A172 (cell line): ENCODE measurements at regions not wholly inside any gene's neighbourhood (a gene's known extent, or its start where the extent isn't known, plus 50 kb on each side); places are given as distances from the start of the nearest gene placed in this dataset.
A peak's percentile ranks its signal among the peaks of the same experiment; 100 is the strongest.
"Not testable (repeated sequence)": the region's sequence is repeated elsewhere in the genome, so short reads cannot be mapped to it uniquely, and the experiment has no call there.

Source experiments
- DNase-seq: peaks from one replicate; pipeline ENCODE4 v3.0.0-alpha.2; 2015; ENCODE audit warnings: low spot score

DNA sequence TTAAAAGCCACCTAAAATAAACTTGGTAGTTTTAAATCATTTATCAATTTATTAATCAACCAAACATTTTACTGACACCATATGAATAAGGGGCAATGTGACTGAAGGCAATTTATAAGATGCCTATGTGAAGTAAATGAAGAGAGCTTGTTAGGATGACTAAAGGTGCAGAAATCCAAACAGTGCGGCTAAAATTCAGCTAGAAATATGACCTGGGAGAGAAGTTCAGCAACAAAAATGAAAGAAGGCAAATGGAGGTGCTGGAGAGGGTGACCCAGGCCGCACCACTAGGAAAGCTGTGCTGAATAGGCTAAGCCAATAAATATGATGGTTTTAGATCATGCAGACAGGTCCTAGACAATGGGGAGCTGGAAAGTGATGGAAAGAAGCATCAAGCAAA lies 403.7 kb downstream of the BTG1 start:
- no peak for DNase-seq

DNA sequence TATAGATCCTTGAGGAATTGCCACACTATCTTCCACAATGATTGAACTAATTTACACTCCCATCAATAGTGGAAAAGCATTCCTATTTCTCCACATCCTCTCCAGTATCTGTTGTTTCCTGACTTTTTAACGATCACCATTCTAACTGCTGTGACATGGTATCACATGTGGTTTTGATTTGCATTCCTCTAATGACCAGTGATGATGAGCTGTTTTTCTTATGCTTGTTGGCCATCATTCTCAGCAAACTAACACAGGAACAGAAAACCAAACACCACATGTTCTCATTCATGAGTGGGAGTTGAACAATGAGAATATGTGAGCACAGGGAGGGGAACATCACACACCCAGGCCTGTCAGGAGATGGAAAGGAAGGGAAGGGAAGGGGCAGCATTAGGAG lies 411.8 kb downstream of the BTG1 start:
- not testable (repeated sequence) for DNase-seq

DNA sequence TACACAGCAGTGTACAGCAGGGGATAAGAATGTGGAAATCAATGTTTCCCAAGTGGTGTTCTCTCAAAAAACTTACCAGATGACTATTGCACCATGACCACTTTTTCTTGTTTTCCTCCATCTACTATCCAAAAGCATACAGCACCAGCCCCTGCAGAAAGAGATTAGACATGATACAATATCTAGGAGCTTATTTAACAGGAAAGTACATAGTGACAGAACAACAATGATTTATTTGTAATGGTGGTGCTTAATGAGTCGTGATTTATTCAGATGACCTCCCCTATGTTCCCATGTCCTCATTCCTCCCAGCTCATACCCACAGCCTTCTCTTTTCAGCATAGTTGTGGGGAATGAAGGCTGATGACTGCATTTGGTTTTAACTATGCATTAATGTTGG lies 413.6 kb downstream of the BTG1 start:
- no peak for DNase-seq

DNA sequence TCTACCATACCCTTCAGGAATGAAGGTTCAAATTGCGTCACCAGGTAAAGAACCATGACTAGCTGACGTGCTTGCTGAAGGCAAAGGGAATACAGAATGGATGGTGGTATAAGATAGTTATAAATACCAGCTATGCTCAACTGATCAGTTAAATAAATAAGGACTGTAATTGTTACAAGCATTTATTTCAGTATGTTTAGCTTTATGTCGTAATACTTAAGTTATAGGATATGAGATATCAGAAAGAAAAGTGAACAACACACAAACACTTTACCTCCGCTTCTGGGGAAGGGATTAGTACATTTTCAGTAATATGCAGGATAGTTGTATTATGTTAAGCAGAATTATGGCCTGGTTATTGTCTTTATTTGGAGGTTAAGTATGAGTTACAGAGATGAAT lies 416.1 kb downstream of the BTG1 start:
- DNase-seq, result no peak

DNA sequence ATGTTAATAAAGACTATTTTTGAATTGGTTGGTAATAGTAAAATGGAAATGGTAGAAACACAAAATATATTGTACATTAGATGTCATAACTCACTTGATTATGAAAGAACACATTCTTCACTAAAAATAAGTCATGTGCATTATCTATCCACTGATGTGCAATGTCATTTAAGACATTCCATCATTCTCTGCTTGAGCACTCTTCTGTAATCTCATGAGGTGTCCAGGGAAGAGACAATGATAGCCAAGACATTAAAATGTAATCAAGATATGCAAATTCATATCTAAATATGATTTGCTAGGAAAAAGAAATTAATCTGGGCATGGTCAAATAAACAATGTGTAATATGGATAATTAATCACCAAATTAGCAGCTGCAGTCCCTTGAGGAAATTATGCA lies 422.5 kb downstream of the BTG1 start:
- DNase-seq, result no peak

DNA sequence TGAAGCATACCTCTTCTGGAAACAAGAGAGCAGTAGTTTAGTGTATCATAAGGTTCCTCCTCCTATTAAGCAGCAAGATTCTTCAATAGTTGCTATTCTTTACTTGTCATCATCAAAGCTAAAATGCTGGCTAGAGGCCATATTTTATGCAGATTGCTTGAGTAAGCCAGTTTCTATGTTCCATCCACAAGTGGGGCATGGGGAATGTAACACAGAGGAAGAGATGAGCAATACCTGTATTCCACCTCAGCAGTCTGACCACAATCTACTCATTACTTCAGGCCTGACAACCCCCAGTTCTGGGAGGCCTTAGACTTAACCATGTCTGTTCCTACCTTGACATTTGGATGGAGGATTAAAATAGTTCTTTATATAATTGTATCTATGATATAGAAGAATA lies 423.6 kb downstream of the BTG1 start:
- no peak for DNase-seq

DNA sequence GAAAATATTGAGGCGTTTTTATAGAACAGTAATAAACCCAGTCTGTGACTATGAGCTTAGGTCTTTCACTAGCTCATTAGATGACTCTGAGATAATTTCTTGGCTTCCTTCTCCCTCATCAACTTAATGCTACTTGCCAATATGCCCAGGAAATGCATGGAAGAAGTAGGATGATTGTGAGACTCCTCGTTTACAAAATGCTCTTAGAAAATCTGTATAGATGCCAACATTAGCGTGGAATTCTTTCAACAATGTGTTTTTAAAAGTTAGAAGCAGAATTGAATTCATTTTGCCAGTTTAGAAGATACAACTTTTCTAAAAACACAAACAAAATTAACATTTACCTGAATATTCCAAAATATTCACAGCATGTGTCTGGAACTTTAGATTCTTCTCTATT lies 424.6 kb downstream of the BTG1 start:
- no peak for DNase-seq

DNA sequence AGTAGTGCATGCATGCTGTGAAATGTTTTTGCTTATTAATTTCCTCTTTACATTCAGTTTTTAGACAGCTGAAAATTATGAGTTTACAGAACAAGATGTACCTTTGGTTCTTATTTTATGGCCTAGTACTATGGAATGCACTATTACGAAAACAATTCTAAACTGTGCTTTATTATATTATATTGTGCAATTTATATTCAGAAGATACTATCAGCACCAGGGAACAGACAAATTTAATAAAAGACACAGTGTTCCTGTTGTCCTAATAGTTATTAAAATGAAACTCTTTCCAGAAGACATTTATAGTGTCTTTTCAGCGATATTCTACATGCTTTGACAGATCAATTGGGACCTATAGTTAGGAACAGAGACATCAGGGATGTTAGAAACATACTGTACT lies 427.3 kb downstream of the BTG1 start:
- no peak for DNase-seq

DNA sequence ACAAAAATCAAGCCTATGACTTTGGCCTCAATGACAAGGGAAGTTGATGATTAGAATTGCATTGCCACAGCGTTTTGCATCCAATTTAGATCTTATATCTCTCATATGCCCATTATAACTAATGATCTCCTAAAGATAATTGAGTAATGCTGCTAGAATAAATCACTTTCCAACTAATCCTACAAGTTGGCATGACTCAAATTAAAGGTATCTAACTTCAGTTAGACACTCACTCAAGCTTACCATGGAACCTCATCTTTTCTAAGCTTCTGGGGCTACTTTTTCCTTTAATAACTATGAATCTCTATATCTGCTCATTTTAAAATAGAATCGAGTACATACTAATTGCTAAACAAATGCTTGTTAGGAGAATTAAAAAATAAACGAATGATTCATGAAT lies 427.8 kb downstream of the BTG1 start:
- DNase-seq, result no peak

DNA sequence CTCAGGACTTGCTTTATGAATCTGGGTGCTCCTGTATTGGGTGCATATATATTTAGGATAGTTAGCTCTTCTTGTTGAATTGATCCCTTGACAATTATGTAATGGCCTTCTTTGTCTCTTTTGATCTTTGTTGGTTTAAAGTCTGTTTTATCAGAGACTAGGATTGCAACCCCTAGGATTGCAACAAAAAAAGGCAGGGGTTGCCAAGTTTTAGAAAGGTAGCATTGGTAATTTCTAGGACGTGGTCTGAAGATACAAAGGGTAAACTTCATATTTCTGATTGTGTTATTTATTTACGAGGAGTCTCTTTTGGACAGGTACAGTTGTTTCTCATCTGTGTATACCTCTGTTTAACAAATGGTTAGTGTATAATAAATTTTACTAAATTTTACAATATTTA lies 433.7 kb downstream of the BTG1 start:
- not testable (repeated sequence) for DNase-seq

DNA sequence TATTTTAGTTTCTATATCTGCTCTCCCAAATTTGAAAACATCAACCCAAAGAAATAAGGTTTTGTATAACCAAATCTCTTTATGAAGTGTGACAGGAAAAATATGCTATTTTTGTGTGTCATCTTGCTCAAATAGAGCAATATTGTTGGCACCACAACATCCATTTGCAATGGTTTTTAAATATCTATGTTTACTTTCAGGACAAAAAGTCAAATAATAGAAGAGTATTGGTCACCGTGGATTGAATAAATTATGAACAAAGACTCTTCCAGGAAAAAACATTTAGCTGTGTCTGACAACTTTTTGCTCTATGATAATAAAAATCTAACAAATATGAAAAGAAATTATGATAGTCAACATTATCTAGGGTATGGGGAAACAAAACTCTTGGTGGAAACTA lies 439.2 kb downstream of the BTG1 start:
- DNase-seq, result no peak

DNA sequence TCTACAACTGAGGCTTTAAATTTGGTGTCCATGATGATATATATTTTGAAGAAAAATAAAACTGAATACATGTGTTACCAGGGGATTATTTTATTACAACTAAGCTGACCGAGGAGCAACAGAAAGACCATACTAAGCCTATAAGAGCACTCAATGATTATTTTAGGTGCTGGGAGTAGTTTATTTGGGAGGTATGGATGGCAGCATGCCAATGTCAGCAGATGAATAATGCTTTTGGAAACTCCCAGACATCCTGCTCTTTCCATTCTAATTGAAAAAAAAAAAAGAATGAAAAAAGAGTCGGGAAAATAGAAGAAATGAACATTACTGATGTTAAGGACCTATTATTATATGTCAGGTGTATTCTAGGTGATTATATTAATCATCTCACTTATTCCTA lies 441.2 kb downstream of the BTG1 start:
- DNase-seq, result peak; percentile 54

DNA sequence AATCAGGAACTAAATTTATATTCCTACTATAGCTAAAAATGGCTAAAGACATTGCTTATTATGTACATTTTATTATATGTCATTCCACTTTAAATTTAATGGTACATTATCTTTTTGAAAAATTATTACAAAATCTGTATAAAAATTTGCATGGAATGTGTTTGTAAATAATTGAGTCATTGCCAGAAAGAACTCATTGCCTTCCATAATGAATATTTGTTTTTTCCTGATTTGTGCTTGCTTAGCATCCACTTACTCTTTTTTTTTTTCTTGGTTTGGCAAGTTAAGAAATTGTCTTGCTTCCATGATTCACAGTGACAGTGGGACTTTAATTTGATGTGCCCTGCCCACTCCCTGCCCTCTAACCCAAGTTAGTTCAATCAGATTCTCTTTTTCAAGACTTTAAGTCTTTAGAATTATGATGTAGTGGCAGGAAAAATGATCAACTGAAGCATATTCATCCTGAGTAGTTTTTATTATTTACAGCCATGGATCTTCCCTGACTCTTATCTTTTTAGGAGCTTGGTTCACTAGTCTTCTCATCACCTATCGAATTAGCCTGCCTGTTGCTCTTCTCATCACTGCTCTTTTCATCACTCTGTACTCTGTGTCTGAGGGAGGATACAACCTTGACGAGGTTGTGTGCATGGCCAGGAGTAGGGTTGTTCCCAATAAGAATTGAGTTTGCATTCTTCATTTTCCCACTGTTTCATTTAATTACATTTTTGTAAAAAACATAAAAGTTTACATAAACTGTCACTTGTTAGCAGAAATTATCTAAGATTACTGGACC lies 442.0 kb downstream of the BTG1 start:
- no peak for DNase-seq

DNA sequence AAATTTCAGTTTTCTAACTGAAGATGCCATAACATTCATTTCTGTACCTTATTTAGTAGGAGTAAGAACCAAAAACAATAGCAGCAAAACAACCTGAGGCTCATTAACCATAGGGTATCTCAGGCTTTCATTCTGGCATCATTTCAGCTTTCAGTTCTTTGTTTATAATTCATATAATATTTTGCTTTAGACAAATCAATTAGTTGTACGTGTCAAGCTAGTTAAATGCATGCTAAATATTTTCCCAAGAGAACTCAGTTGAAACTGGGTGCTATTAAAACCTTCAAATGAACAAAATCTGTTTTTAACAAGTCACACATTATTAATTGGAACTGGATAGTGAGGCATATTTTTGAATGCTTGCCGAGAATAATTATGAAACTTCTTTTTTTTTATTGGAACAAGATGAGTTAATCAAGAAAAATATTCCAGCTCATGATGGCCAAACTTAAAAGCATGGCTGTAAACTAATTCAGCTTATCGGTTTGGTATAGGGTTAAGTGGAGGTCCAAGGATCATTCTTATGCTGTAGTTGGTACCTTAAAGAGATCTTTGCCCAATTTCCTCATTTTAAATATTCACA lies 442.7 kb downstream of the BTG1 start:
- DNase-seq, result no peak

DNA sequence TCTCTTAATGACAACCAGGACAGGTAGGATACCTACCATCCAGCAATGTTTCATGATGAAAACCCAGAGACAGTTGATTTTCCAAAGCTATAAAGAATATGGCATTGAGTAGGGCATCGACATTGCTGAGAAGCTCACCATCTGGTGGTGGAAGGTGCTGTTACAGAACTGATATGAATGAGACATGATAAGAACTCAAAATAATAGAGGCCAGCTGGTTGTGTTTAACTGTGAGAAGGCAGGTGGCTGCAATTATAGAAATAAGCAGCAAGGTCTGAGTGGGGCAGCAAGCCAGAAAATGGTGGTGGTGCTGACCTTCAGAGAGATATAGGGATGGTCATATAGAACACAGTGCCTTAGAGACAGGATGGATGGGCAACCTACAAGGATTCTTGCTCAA lies 449.7 kb downstream of the BTG1 start:
- no peak for DNase-seq

DNA sequence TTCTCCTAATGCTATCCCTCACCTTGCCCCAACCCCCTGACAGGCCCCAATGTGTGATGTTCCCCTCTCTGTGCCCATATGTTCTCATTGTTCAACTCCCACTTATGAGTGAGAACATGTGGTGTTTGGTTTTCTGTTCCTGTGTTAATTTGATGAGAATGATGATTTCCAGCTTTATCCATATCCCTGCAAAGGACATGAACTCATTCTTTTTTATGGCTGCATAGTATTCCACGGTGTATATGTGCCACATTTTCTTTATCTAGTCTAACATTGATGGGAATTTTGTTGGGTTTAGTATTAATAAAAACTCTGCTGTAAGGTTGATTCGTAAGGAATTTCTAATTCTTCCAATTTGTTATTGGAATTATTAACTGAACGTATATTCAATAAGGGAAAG lies 450.2 kb downstream of the BTG1 start:
- DNase-seq, result not testable (repeated sequence)

DNA sequence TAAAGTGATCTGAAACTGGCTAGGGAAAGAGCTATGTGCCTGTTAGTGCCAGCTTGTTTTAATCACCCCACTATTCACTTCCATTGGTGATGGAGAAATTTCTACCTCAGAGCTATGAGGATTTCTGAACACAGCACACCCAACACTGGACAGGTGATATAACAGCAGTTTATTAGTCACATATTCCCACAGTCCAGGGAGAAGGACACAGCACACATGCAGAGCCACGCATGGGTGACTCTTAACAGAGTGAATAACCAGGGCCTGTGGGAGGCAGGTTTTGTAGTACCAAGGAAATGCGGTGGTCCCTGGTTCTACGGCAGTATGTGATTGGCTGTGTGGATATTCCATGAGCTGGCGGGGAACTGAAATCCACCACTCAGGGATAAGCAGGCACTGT lies 455.1 kb downstream of the BTG1 start:
- no peak for DNase-seq

DNA sequence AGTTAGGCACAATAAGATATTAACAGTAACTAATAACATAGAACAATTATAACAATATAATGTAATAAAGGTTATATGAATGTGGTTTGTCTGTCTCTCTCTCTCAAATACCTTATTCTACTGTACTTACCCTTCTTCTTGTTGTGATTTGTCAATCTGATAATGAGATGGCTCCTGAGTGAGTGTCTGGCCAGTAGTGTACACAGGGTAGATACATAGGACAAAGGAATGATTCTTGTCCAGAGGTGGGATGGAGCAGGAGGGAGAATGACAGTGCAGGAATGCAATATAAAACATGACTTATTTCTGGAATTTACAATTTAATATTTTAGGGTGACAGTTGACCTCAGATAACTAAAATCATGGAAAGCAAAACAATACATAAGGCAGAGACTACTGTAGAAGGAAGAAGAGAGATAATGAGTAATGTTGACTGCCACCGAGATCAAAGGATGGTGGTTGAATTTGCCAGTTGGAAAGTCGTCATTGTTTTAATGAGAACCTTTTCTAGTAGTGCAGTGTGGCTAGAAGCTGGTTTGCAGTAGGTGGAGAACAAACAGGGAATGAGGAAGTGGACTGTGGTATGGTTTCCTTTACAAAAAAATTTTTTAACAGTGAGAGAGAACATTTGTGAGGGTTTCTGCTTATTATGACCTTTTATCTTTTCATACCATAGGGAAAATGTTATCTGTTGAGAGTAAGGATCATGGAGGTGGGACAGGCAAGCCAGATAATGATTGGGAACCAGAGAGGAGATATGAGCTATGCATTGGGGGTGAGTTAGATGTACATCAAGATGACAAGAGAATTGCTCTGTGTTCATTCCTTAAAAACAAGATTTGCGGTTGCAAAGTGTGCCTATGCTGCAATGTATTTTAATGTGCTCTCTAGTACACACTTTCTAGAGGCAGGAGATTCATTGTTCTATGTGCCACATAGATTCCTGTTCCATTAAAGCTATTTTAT lies 458.3 kb downstream of the BTG1 start:
- DNase-seq, result peak; percentile 71

DNA sequence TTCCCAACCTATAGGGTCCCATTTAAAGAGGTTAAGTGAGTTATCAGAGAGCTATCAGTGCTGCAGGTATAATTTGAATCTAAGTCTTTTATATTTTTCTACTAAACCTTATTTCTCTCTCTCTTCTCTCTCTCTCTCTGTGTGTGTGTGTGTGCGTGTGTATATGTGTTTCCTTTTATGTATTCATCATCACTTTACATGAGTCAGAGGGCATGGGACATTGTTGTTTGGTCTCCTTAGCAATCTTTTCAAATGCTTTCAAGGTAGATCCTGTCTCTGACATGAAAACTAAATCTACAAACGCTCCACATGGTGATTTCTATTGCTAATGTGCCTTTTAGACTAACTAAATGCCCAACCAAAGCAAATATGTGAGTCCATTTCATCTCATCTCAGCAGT lies 459.7 kb downstream of the BTG1 start:
- no peak for DNase-seq

DNA sequence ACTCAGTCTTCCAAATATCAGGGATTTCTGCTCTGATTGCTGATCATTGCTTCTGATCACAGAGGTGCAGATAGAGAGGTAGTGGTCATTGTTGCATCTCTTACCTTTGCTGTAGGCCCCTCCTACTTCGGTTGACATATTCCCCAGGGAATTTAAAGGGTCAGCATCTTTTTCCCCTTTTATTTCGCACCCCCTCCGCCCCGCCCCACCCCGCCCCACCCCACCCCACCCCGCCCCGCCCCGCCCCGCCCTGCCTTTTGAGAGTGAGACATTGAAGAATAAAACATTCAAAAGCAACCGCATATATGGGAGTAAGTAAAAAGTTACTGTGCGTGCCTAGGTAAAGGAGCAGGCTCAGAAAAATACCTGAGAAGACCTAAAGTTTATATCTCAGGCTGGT lies 463.9 kb downstream of the BTG1 start:
- DNase-seq, result no peak

DNA sequence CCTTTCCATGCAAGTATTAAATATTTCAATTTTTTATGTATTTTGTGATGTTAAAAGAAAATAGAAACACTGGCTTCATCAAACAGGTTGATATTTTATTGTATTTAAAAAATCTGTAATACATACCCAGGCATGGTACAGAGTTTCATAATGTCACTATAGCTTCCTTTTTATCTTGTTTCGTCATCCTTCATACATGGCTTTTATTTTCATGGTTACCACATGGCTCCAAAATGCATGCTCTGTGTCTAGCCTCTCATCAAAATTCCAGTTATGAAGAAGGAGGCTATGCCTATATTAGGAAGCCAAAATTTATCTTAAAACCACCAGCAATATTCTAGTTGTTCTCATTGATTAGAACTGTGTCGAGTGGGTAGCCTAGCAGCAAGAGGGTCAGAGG lies 464.8 kb downstream of the BTG1 start:
- no peak for DNase-seq

DNA sequence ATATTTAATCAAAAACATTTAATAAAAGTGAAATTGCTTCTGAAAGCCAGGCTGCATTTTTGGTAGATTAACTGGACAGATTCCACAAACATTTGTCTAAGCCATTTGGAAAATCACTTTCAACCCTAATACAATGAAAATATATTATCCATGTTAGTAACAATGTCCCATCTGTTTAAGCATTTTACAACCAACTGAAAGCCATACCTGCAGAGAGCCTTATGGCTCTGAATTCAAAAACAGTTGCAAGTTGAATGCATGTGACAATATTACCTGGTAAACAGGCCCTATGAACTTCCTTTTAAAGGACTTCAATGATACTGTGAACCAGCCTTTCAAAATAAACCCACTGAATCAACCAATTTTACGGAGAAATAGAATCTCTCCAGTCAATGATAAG lies 468.1 kb downstream of the BTG1 start:
- DNase-seq, result no peak

DNA sequence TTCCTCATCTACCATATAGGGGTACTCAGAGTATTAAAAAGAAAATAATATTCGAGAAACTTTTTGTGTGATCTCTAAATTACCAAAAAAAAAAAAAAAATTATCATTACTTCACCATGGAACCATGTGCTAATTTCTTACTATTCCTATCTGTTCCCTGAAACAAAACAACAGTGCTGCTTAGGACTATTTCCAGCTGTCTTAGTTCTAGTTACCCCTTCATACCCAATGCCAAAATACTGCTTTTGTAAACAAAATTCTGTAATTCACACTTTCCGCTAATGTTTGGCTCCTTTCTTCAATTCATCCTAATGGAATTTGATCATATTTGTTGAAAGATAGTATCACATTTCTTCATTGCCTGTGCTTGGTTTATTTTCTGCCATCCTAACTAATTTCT lies 470.2 kb downstream of the BTG1 start:
- no peak for DNase-seq
